Mesenchymal stem cell (in vitro differentiated cells and primary cell): ENCODE measurements at regions not wholly inside any gene's neighbourhood (a gene's known extent, or its start where the extent isn't known, plus 50 kb on each side); places are given as distances from the start of the nearest gene placed in this dataset.
A peak's percentile ranks its signal among the peaks of the same experiment; 100 is the strongest.

Experiments
- DNase-seq: peaks from one replicate; pipeline ENCODE4 v3.0.0-alpha.2; 2013
- H2AFZ ChIP-seq: one replicate; pipeline ENCODE4 v1.6.1; 2013; ENCODE audit warnings: low read depth, mild to moderate bottlenecking, control low read depth, inconsistent platforms, low read length, moderate library complexity
- H2AK5ac ChIP-seq: 2 replicates; pipeline ENCODE4 v1.6.1; 2013; ENCODE audit warnings: low read length, moderate library complexity, mild to moderate bottlenecking, inconsistent platforms; ENCODE audit not compliant: severe bottlenecking
- H2BK120ac ChIP-seq: one replicate; pipeline ENCODE4 v1.6.1; 2013; ENCODE audit warnings: low read depth, mild to moderate bottlenecking, inconsistent platforms, low read length, moderate library complexity
- H2BK12ac ChIP-seq, 2 experiments: one replicate each; pipeline ENCODE4 v1.6.1; 2013; ENCODE audit warnings: inconsistent platforms in 2 of 2, low read length in 2 of 2, mild to moderate bottlenecking in 2 of 2, moderate library complexity in 2 of 2, control low read depth in 1 of 2
- H2BK15ac ChIP-seq: one replicate; pipeline ENCODE4 v1.6.1; 2013; ENCODE audit warnings: mild to moderate bottlenecking, low read depth, inconsistent platforms; ENCODE audit not compliant: poor library complexity, severe bottlenecking
- H2BK5ac ChIP-seq: 2 replicates; pipeline ENCODE4 v1.6.1; 2013; ENCODE audit warnings: low read depth, mild to moderate bottlenecking, low read length, control low read depth, inconsistent platforms; ENCODE audit not compliant: poor library complexity, severe bottlenecking
- H3K14ac ChIP-seq, 2 experiments: one replicate each; pipeline ENCODE4 v1.6.1; 2013; ENCODE audit warnings: inconsistent platforms in 2 of 2, low read length in 2 of 2, control low read depth in 1 of 2, mild to moderate bottlenecking in 1 of 2, moderate library complexity in 1 of 2
- H3K18ac ChIP-seq, 2 experiments: one replicate each; pipeline ENCODE4 v1.6.1; 2013; ENCODE audit warnings: inconsistent platforms in 2 of 2, low read length in 2 of 2, control low read depth in 1 of 2, low read depth in 1 of 2, mild to moderate bottlenecking in 1 of 2
- H3K23ac ChIP-seq, 2 experiments: one replicate each; pipeline ENCODE4 v1.6.1; 2013; ENCODE audit warnings: inconsistent platforms in 2 of 2, low read length in 2 of 2, mild to moderate bottlenecking in 2 of 2, moderate library complexity in 2 of 2, control low read depth in 1 of 2
- H3K27ac ChIP-seq: 2 replicates; pipeline ENCODE4 v1.5.1; 2013; ENCODE audit warnings: mild to moderate bottlenecking, moderate library complexity, low read length, control low read depth, inconsistent platforms; ENCODE audit not compliant: poor library complexity, severe bottlenecking
- H3K27me3 ChIP-seq, 2 experiments: 2 replicates each; pipeline versions ENCODE4 v1.6.1 to v1.7.0; 2013; ENCODE audit warnings: low read length in 2 of 2, mild to moderate bottlenecking in 2 of 2, moderate library complexity in 2 of 2, control low read depth in 1 of 2, inconsistent platforms in 1 of 2; ENCODE audit not compliant: control insufficient read depth in 1 of 2, insufficient read depth in 1 of 2
- H3K36me3 ChIP-seq, 2 experiments: 2 replicates each; pipeline versions ENCODE4 v1.6.1 to v1.7.0; 2013; ENCODE audit warnings: low read length in 2 of 2, control low read depth in 1 of 2, inconsistent platforms in 1 of 2, low read depth in 1 of 2, mild to moderate bottlenecking in 1 of 2; ENCODE audit not compliant: insufficient read depth in 2 of 2, control insufficient read depth in 1 of 2
- H3K4ac ChIP-seq, 2 experiments: one replicate each; pipeline ENCODE4 v1.6.1; 2013; ENCODE audit warnings: inconsistent platforms in 2 of 2, low read length in 2 of 2, mild to moderate bottlenecking in 2 of 2, moderate library complexity in 2 of 2, control low read depth in 1 of 2, low read depth in 1 of 2
- H3K4me1 ChIP-seq: 2 replicates; pipeline ENCODE4 v1.6.1; 2013; ENCODE audit warnings: low read depth, low read length, control low read depth; ENCODE audit not compliant: control insufficient read depth, insufficient read depth
- H3K4me2 ChIP-seq: 2 replicates; pipeline ENCODE4 v1.6.1; 2013; ENCODE audit warnings: low read length, mild to moderate bottlenecking, inconsistent platforms; ENCODE audit not compliant: poor library complexity, severe bottlenecking
- H3K4me3 ChIP-seq, 2 experiments: 2 replicates each; pipeline versions ENCODE4 v1.5.1 to v1.7.0; 2013; ENCODE audit warnings: low read length in 2 of 2, mild to moderate bottlenecking in 2 of 2, control low read depth in 1 of 2, low read depth in 1 of 2; ENCODE audit not compliant: insufficient read depth in 1 of 2
- H3K79me1 ChIP-seq: replicated peaks from 2 replicates; pipeline ENCODE4 v1.6.1; 2013; ENCODE audit warnings: mild to moderate bottlenecking, control low read depth, low read length, inconsistent platforms; ENCODE audit not compliant: poor library complexity, severe bottlenecking
- H3K9ac ChIP-seq: 2 replicates; pipeline ENCODE4 v1.7.0; 2013; ENCODE audit warnings: mild to moderate bottlenecking, low read length, moderate library complexity
- H3K9me3 ChIP-seq: 2 replicates; pipeline ENCODE4 v1.7.0; 2013; ENCODE audit warnings: mild to moderate bottlenecking, low read length; ENCODE audit not compliant: control insufficient read depth
- H4K8ac ChIP-seq: one replicate; pipeline ENCODE4 v1.6.1; 2013; ENCODE audit warnings: inconsistent platforms, mild to moderate bottlenecking, low read length, moderate library complexity
- H4K91ac ChIP-seq: one replicate; pipeline ENCODE4 v1.6.1; 2013; ENCODE audit warnings: mild to moderate bottlenecking, low read length, inconsistent platforms
- WGBS: methylation state at CpG from one replicate; pipeline ENCODE4 v1.1.7; 2013; ENCODE audit warnings: mixed read lengths; 5-methylcytosine and 5-hydroxymethylcytosine counted together

GRCh38 chr5:121019106-121019505, 555.0 kb downstream of the PRR16 start:
- Histone ChIP-seq H2AK5ac (no peak overlapping the region), H2BK120ac (no peak overlapping the region), H3K4me1 (no peaks in the 10 kb centered on the region), H3K9ac (no peak overlapping the region), H2BK12ac (no peak overlapping the region), H2BK5ac (no peak overlapping the region), H3K4me2 (no peak overlapping the region), H3K9me3 (no peaks in the 10 kb centered on the region), H3K14ac (no peak overlapping the region), H3K4ac (no peak overlapping the region), H4K91ac (no peak overlapping the region), H3K79me1 (no peaks in the 10 kb centered on the region), H3K18ac (no peak overlapping the region), H3K23ac (no peak overlapping the region), H2BK15ac (no peak overlapping the region), H3K36me3 (no peaks in the 10 kb centered on the region), H3K27ac (no peak overlapping the region), H3K27me3 (no peaks in the 10 kb centered on the region), H4K8ac (no peak overlapping the region), H3K4me3 (no peak overlapping the region), H2AFZ (no peak overlapping the region)
- DNase-seq, result no peak

DNA sequence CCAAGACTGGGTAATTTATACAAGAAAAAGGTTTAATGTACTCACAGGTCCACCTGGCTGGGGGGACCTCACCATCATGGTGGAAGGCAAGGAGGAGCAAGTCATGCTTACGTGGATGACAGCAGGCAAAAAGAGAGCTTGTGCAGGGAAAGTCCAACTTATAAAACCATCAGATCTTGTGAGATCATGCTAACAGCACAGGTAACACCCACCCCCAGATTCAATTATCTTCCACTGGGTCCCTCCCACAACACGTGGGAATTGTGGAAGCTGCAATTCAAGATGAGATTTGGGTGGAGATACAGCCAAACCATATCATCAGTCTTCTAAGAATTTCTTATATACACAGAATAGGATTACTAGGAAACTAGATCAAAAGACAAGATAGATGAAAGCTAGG, 555.6 kb downstream of the PRR16 start:
- peak overlapping the region; percentile 61 for H2AFZ ChIP-seq
- H2BK120ac ChIP-seq, result no peak overlapping the region
- no peak overlapping the region for H3K9ac ChIP-seq
- H2BK15ac ChIP-seq, result no peak overlapping the region
- H3K79me1 ChIP-seq, result no peaks in the 10 kb centered on the region
- H3K14ac ChIP-seq, result no peak overlapping the region
- no peak overlapping the region for H3K4me3 ChIP-seq
- no peak overlapping the region for H2AK5ac ChIP-seq
- no peak overlapping the region for H3K27ac ChIP-seq
- H3K36me3 ChIP-seq, result no peaks in the 10 kb centered on the region
- H3K4ac ChIP-seq, result no peak overlapping the region
- no peak overlapping the region for H4K91ac ChIP-seq
- 100% methylated on average over 1 of the region's 2 CpGs for WGBS
- H3K18ac ChIP-seq, result no peak overlapping the region
- no peak overlapping the region for H2BK12ac ChIP-seq
- no peak overlapping the region for H4K8ac ChIP-seq
- no peak overlapping the region for H3K4me2 ChIP-seq
- no peaks in the 10 kb centered on the region for H3K4me1 ChIP-seq
- no peak overlapping the region for H3K23ac ChIP-seq
- no peak for DNase-seq
- H2BK5ac ChIP-seq, result no peak overlapping the region
- no peaks in the 10 kb centered on the region for H3K27me3 ChIP-seq
- no peaks in the 10 kb centered on the region for H3K9me3 ChIP-seq

- Histone ChIP-seq H3K27me3 (no peaks in the 10 kb centered on the region), H3K79me1 (no peaks in the 10 kb centered on the region), H3K23ac (no peak overlapping the region), H3K4me1 (no peaks in the 10 kb centered on the region), H3K9ac (no peak overlapping the region), H3K18ac (no peak overlapping the region), H3K4ac (no peak overlapping the region), H3K27ac (no peak overlapping the region), H3K14ac (no peak overlapping the region), H4K91ac (no peak overlapping the region), H2AK5ac (no peak overlapping the region), H3K4me2 (no peak overlapping the region), H2BK15ac (no peak overlapping the region), H2BK120ac (no peak overlapping the region), H3K4me3 (no peak overlapping the region), H2BK5ac (no peak overlapping the region), H3K36me3 (no peaks in the 10 kb centered on the region), H3K9me3 (no peaks in the 10 kb centered on the region), H4K8ac (no peak overlapping the region), H2BK12ac (no peak overlapping the region), H2AFZ (no peak overlapping the region)
- no peak for DNase-seq
- WGBS, result 95% methylated on average over 5 of the region's 5 CpGs
Observed at GRCh38 chr5:121021681-121022080, 557.6 kb downstream of the PRR16 start.

DNA sequence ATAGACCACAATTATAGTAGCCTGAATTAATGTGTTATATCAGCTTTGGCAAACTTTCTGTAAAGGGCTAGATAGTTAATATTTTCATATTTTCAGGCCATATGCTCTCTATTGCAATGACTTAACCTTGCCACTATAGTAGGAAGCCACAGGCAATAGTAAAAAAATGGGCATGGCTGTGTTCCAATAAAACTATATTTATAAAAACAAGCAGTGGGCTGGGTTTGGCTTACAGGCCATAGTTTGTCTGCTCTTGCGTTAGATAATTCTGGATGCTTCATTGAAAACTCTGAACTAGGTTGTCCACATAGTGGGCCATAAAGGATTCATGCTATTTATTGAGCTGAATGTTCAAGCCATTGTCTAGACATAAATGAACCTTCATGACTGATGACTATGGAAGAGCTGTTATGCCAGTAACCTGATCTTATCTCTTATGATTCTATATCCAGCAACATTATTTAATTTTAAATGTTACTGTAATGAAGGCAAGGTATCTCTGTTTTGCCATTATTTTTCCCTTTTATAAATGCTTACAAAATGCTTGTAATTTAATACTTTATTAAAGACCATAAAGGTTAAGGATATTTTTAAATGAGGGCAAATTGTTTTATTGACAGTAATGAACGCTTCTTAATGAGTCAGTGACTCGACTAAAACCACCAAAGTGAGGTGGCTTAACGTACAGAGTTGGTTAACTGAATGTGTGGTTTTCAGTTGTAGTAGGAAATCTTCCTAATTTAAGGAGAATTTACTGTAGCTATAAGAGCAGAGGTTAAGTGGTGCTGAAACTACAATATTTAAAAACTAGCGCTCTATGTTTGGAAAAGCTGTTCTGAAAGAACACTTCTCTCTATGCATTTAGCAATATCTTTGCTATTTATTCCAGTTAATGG, 560.6 kb downstream of the PRR16 start:
- no peaks in the 10 kb centered on the region for H3K79me1 ChIP-seq

More for the DNA sequence above, 560.6 kb downstream of the PRR16 start:
- no peak overlapping the region for H2BK120ac ChIP-seq
- H4K91ac ChIP-seq, result no peak overlapping the region
- H3K4me1 ChIP-seq, result no peaks in the 10 kb centered on the region
- H3K14ac ChIP-seq, result no peak overlapping the region
- no peak overlapping the region for H2AFZ ChIP-seq
- no peak for DNase-seq
- H3K4me3 ChIP-seq, result no peak overlapping the region
- H4K8ac ChIP-seq, result no peak overlapping the region
- H3K27ac ChIP-seq, result no peak overlapping the region
- H3K23ac ChIP-seq, result no peak overlapping the region
- no peak overlapping the region for H2BK12ac ChIP-seq
- H3K4me2 ChIP-seq, result no peak overlapping the region
- H2BK5ac ChIP-seq, result no peak overlapping the region
- no peaks in the 10 kb centered on the region for H3K36me3 ChIP-seq
- WGBS, result 76% methylated on average over 4 of the region's 5 CpGs
- no peaks in the 10 kb centered on the region for H3K9me3 ChIP-seq
- no peak overlapping the region for H3K9ac ChIP-seq
- no peaks in the 10 kb centered on the region for H3K27me3 ChIP-seq
- no peak overlapping the region for H3K4ac ChIP-seq
- H3K18ac ChIP-seq, result no peak overlapping the region
- H2BK15ac ChIP-seq, result no peak overlapping the region
- no peak overlapping the region for H2AK5ac ChIP-seq
